Trophoblast cell (in vitro differentiated cells and primary cell): ENCODE measurements at regions not wholly inside any gene's neighbourhood (a gene's known extent, or its start where the extent isn't known, plus 50 kb on each side); places are given as distances from the start of the nearest gene placed in this dataset.

ENCODE experiments used
- DNase-seq, 2 donors: peaks; one replicate each; pipeline ENCODE4 v3.0.0-alpha.2; 2016
- H2AFZ ChIP-seq: 2 replicates; pipeline ENCODE4 v1.6.1; 2013; ENCODE audit warnings: low read length, moderate library complexity, mild to moderate bottlenecking; ENCODE audit not compliant: insufficient read depth, poor library complexity
- H2AK5ac ChIP-seq: 2 replicates; pipeline ENCODE4 v1.6.1; 2013; ENCODE audit warnings: mild to moderate bottlenecking, low read length
- H2BK120ac ChIP-seq: 2 replicates; pipeline ENCODE4 v1.6.1; 2013; ENCODE audit warnings: low read length, mild to moderate bottlenecking, moderate library complexity; ENCODE audit not compliant: insufficient read depth, poor library complexity
- H2BK12ac ChIP-seq: 2 replicates; pipeline ENCODE4 v1.6.1; 2013; ENCODE audit warnings: mild to moderate bottlenecking, low read length, moderate library complexity
- H2BK5ac ChIP-seq: 2 replicates; pipeline ENCODE4 v1.6.1; 2013; ENCODE audit warnings: low read length, low read depth, moderate library complexity, mild to moderate bottlenecking; ENCODE audit not compliant: poor library complexity
- H3K14ac ChIP-seq: 2 replicates; pipeline ENCODE4 v1.6.1; 2013; ENCODE audit warnings: mild to moderate bottlenecking, low read length
- H3K18ac ChIP-seq: 2 replicates; pipeline ENCODE4 v1.6.1; 2013; ENCODE audit warnings: mild to moderate bottlenecking, low read length
- H3K23ac ChIP-seq: 2 replicates; pipeline ENCODE4 v1.6.1; 2013; ENCODE audit warnings: low read length
- H3K27ac ChIP-seq: 2 replicates; pipeline ENCODE4 v1.5.1; 2013; ENCODE audit warnings: low read depth, mild to moderate bottlenecking, inconsistent platforms, low read length, moderate library complexity
- H3K27me3 ChIP-seq: 2 replicates; pipeline ENCODE4 v1.6.1; 2013; ENCODE audit warnings: inconsistent platforms, mild to moderate bottlenecking, low read length, moderate library complexity; ENCODE audit not compliant: insufficient read depth
- H3K36me3 ChIP-seq, 2 experiments: 1 replicate in 1 of 2; 2 replicates in 1 of 2; pipeline ENCODE4 v1.6.1; 2013; ENCODE audit warnings: low read length in 2 of 2, mild to moderate bottlenecking in 2 of 2, moderate library complexity in 1 of 2; ENCODE audit not compliant: insufficient read depth in 2 of 2, control insufficient read depth in 1 of 2
- H3K4ac ChIP-seq: 2 replicates; pipeline ENCODE4 v1.6.1; 2013; ENCODE audit warnings: low read depth, mild to moderate bottlenecking, low read length, moderate library complexity
- H3K4me1 ChIP-seq, 2 experiments: 1 replicate in 1 of 2; 2 replicates in 1 of 2; pipeline ENCODE4 v1.6.1; 2013; ENCODE audit warnings: low read length in 2 of 2, mild to moderate bottlenecking in 2 of 2, moderate library complexity in 1 of 2; ENCODE audit not compliant: insufficient read depth in 2 of 2, control insufficient read depth in 1 of 2
- H3K4me2 ChIP-seq: 2 replicates; pipeline ENCODE4 v1.6.1; 2013; ENCODE audit warnings: inconsistent platforms, mild to moderate bottlenecking, low read length, moderate library complexity
- H3K4me3 ChIP-seq: 2 replicates; pipeline ENCODE4 v1.5.1; 2013; ENCODE audit warnings: mild to moderate bottlenecking, low read depth, low read length, inconsistent platforms
- H3K79me1 ChIP-seq: one replicate; pipeline ENCODE4 v1.6.1; 2013; ENCODE audit warnings: low read length
- H3K79me2 ChIP-seq: 2 replicates; pipeline ENCODE4 v1.6.1; 2013; ENCODE audit warnings: low read length, mild to moderate bottlenecking; ENCODE audit not compliant: control insufficient read depth, insufficient read depth, poor library complexity
- H3K9ac ChIP-seq: 2 replicates; pipeline ENCODE4 v1.6.1; 2013; ENCODE audit warnings: mild to moderate bottlenecking, low read length
- H3K9me3 ChIP-seq: 2 replicates; pipeline ENCODE4 v1.6.1; 2013; ENCODE audit warnings: low read depth, mild to moderate bottlenecking, control low read depth, inconsistent platforms, low read length; ENCODE audit not compliant: insufficient read depth
- H4K12ac ChIP-seq: 2 replicates; pipeline ENCODE4 v1.6.1; 2013; ENCODE audit warnings: low read depth, mild to moderate bottlenecking, low read length, moderate library complexity
- H4K8ac ChIP-seq: 2 replicates; pipeline ENCODE4 v1.6.1; 2013; ENCODE audit warnings: low read depth, mild to moderate bottlenecking, low read length, moderate library complexity
- H4K91ac ChIP-seq: one replicate; pipeline ENCODE4 v1.6.1; 2013; ENCODE audit warnings: low read depth, mild to moderate bottlenecking, low read length, moderate library complexity
- WGBS: extraction: QIAGEN DNeasy Blood & Tissue Kit; methylation state at CpG from one replicate; pipeline ENCODE4 v1.1.7; 2013; ENCODE audit warnings: missing lambda C conversion rate; ENCODE audit not compliant: insufficient read length, insufficient coverage; ENCODE audit errors: extremely low coverage; 5-methylcytosine and 5-hydroxymethylcytosine counted together

DNA sequence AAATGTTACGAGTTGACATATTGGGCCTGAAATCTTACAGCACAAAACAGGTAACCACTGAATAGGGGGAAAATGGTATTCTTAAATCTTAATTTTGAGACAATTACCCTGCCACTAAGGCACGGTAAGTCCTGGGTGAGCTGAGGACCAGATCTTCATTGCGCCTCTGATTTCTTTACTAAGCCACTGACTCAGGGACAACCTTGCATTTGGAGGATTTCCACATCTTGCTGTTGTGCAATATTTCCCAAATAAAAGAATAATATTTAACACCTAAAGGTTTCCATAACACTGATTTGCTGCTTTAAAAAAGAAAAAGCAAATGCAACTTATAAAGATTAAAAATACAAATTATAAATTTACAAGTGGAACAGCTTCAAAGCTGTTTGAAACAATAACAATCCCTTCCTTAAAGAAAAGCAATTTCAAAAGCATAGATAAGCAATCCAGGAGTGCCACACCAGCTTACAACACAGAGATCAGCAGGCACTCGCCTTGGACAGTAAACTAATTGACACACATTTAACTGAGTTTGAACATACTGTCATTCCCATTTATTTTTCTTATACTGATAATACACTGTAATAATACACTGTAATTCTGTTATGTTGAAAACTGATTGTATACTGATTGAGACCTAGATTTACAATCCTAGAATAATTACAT lies 79.6 kb upstream of the DOCK9 start:
- peaks cover 23 to 30% of the 10 kb centered on the region in 2 experiments for H3K4me1 ChIP-seq
- peak in 1 of 2 donors; percentile 64 for DNase-seq
- peaks cover 11% of the 10 kb centered on the region for H3K79me1 ChIP-seq
- no peak overlapping the region for H4K12ac ChIP-seq
- no peak overlapping the region for H3K4me2 ChIP-seq
- no peak overlapping the region for H2AK5ac ChIP-seq
- H3K27ac ChIP-seq, result peak overlapping the region; percentile 30
- H3K9me3 ChIP-seq, result no peaks in the 10 kb centered on the region
- H2BK5ac ChIP-seq, result no peak overlapping the region
- H3K4me3 ChIP-seq, result no peak overlapping the region
- no peak overlapping the region for H4K91ac ChIP-seq
- no peak overlapping the region for H2BK12ac ChIP-seq
- no peak overlapping the region for H3K9ac ChIP-seq
- no peaks in the 10 kb centered on the region for H3K27me3 ChIP-seq
- peaks cover 4% of the 10 kb centered on the region for H3K79me2 ChIP-seq
- no peak overlapping the region for H4K8ac ChIP-seq
- H2AFZ ChIP-seq, result no peak overlapping the region
- H3K18ac ChIP-seq, result no peak overlapping the region
- no peak overlapping the region for H3K23ac ChIP-seq
- no peak overlapping the region for H3K4ac ChIP-seq
- no peak overlapping the region for H2BK120ac ChIP-seq
- H3K36me3 ChIP-seq, result no peaks in the 10 kb centered on the region
- no CpG with 5 or more reads among the region's 4 CpGs for WGBS
- H3K14ac ChIP-seq, result no peak overlapping the region

GRCh38 chr13:99058527-99059495 lies 80.9 kb upstream of the DOCK9 start:
- Histone ChIP-seq H2AFZ (no peak overlapping the region), H2BK12ac (peak overlapping the region; percentile 12), H3K4me1 (peaks cover 28 to 34% of the 10 kb centered on the region in 2 experiments), H2AK5ac (no peak overlapping the region), H3K14ac (no peak overlapping the region), H4K12ac (no peak overlapping the region), H3K9ac (peak overlapping the region; percentile 45), H3K18ac (peak overlapping the region; percentile 26), H4K8ac (no peak overlapping the region), H3K79me1 (peaks cover 14% of the 10 kb centered on the region), H2BK5ac (no peak overlapping the region), H3K79me2 (peaks cover 6% of the 10 kb centered on the region), H3K4me2 (no peak overlapping the region), H4K91ac (peak overlapping the region; percentile 48), H3K4me3 (no peak overlapping the region), H3K36me3 (peaks cover 0 to 4% of the 10 kb centered on the region in 2 experiments), H3K9me3 (no peaks in the 10 kb centered on the region), H3K4ac (peak overlapping the region; percentile 38), H3K27ac (no peak overlapping the region), H2BK120ac (no peak overlapping the region), H3K27me3 (no peaks in the 10 kb centered on the region), H3K23ac (no peak overlapping the region)
- WGBS, result no CpG with 5 or more reads among the region's 8 CpGs
- no peak for DNase-seq

GRCh38 chr13:99059498-99060075 lies 81.7 kb upstream of the DOCK9 start:
- no peak overlapping the region for H3K4me2 ChIP-seq
- H4K91ac ChIP-seq, result no peak overlapping the region
- no peak overlapping the region for H3K14ac ChIP-seq
- no peak overlapping the region for H3K18ac ChIP-seq
- no peak overlapping the region for H2BK5ac ChIP-seq
- peaks cover 0 to 4% of the 10 kb centered on the region in 2 experiments for H3K36me3 ChIP-seq
- no CpG with 5 or more reads among the region's 3 CpGs for WGBS
- H3K27ac ChIP-seq, result no peak overlapping the region
- H3K23ac ChIP-seq, result no peak overlapping the region
- H2AK5ac ChIP-seq, result no peak overlapping the region
- DNase-seq, result no peak
- no peak overlapping the region for H2BK12ac ChIP-seq
- no peak overlapping the region for H2BK120ac ChIP-seq
- H4K12ac ChIP-seq, result no peak overlapping the region
- no peak overlapping the region for H3K4me3 ChIP-seq
- H3K9me3 ChIP-seq, result no peaks in the 10 kb centered on the region
- no peak overlapping the region for H4K8ac ChIP-seq
- peaks cover 14% of the 10 kb centered on the region for H3K79me1 ChIP-seq
- H3K79me2 ChIP-seq, result peaks cover 6% of the 10 kb centered on the region
- peaks cover 23 to 32% of the 10 kb centered on the region in 2 experiments for H3K4me1 ChIP-seq
- H3K4ac ChIP-seq, result no peak overlapping the region
- H3K9ac ChIP-seq, result no peak overlapping the region
- no peaks in the 10 kb centered on the region for H3K27me3 ChIP-seq
- no peak overlapping the region for H2AFZ ChIP-seq

GRCh38 chr13:99061411-99061810 lies 83.5 kb upstream of the DOCK9 start:
- Histone ChIP-seq H3K4me3 (no peak overlapping the region), H3K27ac (no peak overlapping the region), H3K23ac (no peak overlapping the region), H3K79me1 (peaks cover 13% of the 10 kb centered on the region), H2AFZ (no peak overlapping the region), H3K79me2 (peaks cover 7% of the 10 kb centered on the region), H3K4me1 (peaks cover 22 to 30% of the 10 kb centered on the region in 2 experiments), H3K18ac (peak overlapping the region; percentile 22), H2BK120ac (no peak overlapping the region), H2BK12ac (peak overlapping the region; percentile 20), H4K8ac (no peak overlapping the region), H4K12ac (no peak overlapping the region), H3K4me2 (no peak overlapping the region), H2AK5ac (no peak overlapping the region), H3K36me3 (peaks cover 0 to 4% of the 10 kb centered on the region in 2 experiments), H3K14ac (no peak overlapping the region), H3K4ac (peak overlapping the region; percentile 22), H2BK5ac (no peak overlapping the region), H3K9me3 (peaks cover 1% of the 10 kb centered on the region), H4K91ac (no peak overlapping the region), H3K9ac (no peak overlapping the region), H3K27me3 (no peaks in the 10 kb centered on the region)
- no CpG with 5 or more reads among the region's 4 CpGs for WGBS
- no peak for DNase-seq
